ENCODE measurements at regions not wholly inside any gene's neighbourhood (a gene's known extent, or its start where the extent isn't known, plus 50 kb on each side); places are given as distances from the start of the nearest gene placed in this dataset.
A peak's percentile ranks its signal among the peaks of the same experiment; 100 is the strongest.

DNA sequence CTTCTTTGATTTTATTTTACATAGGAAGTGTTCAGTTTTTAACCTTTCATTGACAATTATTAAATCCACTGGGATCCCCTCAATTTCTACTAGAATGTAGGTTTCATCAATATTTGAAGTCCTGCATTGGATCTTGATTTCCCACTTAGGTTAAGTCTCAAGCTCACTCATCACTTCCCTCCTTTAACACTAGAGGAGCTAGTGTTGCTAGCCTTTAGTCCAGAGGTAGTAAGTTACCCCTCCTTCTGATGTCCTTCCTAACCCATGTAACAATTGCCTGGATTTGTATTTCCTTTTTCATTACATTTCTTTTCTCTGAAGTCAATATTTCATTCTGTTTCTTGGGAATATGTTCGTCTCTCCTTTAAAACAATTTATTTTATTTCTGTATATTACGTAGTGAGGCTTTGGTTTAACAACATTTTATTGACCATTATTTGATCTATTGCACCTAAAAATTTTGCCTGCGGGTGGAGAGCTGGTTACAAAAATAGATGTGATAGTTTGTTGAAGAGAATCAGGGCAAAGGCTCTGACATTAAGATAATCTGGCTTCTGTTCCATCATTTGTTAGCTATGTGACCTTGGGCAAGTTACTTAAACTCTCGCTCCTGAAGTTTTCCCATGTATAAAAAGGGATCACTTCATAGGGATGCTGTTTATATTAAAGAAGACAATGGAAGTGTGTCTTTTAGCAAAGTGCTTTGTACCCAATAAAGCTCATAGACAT is 833.0 kb downstream of the SLC4A3 start:
- Histone ChIP-seq H3K4me3 (no peak overlapping the region), H3K4me2 (no peak overlapping the region), H3K27ac (no peak overlapping the region), H3K27me3 (no peaks in the 10 kb centered on the region), H3K36me3 (replicated peaks; ENCODE audit: insufficient read depth, low read depth) (no peaks in the 10 kb centered on the region), H3K9me2 (replicated peaks; ENCODE audit: insufficient read depth) (no peaks in the 10 kb centered on the region), H3K79me2 (no peaks in the 10 kb centered on the region), H3K4me1 (ENCODE audit: insufficient read depth) (peaks cover 7% of the 10 kb centered on the region), H2AFZ (no peak overlapping the region), H3K9me3 (ENCODE audit: low read depth) (no peaks in the 10 kb centered on the region), H4K20me1 (ENCODE audit: insufficient read depth, poor library complexity, severe bottlenecking) (no peaks in the 10 kb centered on the region)
- TF ChIP-seq CTCF (IDR thresholded peaks at IDR 0.05; ENCODE audit: poor library complexity), result peak; percentile 4
- no peak for TF ChIP-seq EZH2 (IDR thresholded peaks at IDR 0.05; ENCODE audit: borderline replicate concordance)
- DNase-seq (ENCODE audit: low spot score), result no peak
- 76% methylated on average over 4 of the region's 4 CpGs for WGBS (ENCODE audit: low lambda C conversion rate, missing lambda C conversion rate)

GRCh38 chr2:220463876-220464275 is 836.4 kb downstream of the SLC4A3 start:
- H3K9me3 ChIP-seq (ENCODE audit: low read depth), result no peaks in the 10 kb centered on the region
- no peak overlapping the region for H3K27ac ChIP-seq
- no peaks in the 10 kb centered on the region for H3K9me2 ChIP-seq (replicated peaks; ENCODE audit: insufficient read depth)
- H3K79me2 ChIP-seq, result no peaks in the 10 kb centered on the region
- no peaks in the 10 kb centered on the region for H3K27me3 ChIP-seq
- no peak overlapping the region for H3K4me3 ChIP-seq
- no peak for TF ChIP-seq EZH2 (IDR thresholded peaks at IDR 0.05; ENCODE audit: borderline replicate concordance)
- no peak for TF ChIP-seq EZH2phosphoT487 (IDR thresholded peaks at IDR 0.05; ENCODE audit: low read depth, severe bottlenecking, unreplicated experiment)
- no peak for TF ChIP-seq CTCF (IDR thresholded peaks at IDR 0.05; ENCODE audit: poor library complexity)
- H2AFZ ChIP-seq, result no peak overlapping the region
- H3K4me1 ChIP-seq (ENCODE audit: insufficient read depth), result peaks cover 6% of the 10 kb centered on the region
- no peaks in the 10 kb centered on the region for H4K20me1 ChIP-seq (ENCODE audit: insufficient read depth, poor library complexity, severe bottlenecking)
- DNase-seq (ENCODE audit: low spot score), result no peak
- no peaks in the 10 kb centered on the region for H3K36me3 ChIP-seq (replicated peaks; ENCODE audit: insufficient read depth, low read depth)
- H3K4me2 ChIP-seq, result no peak overlapping the region
- 95% methylated on average over 1 of the region's 1 CpG for WGBS (ENCODE audit: low lambda C conversion rate, missing lambda C conversion rate)

DNA sequence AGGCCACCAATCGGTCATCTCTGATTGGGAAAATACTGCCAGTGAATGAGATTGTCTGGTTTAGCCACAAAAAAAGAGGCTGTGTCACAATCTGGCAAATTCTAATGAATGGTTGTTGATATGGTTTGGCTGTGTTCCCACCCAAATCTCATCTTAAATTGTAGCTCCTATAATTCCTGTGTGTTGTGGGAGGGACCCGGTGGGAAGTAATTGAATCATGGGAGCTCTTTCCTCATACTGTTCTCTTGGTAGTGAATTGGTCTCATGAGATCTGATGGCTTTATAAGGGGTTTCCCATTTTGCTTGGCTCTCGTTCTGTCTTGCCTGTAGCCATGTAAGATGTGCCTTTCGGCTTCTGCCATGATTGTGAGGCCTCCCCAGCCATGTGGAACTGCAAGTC is 838.3 kb downstream of the SLC4A3 start:
- no peaks in the 10 kb centered on the region for H3K9me2 ChIP-seq (replicated peaks; ENCODE audit: insufficient read depth)
- WGBS (ENCODE audit: low lambda C conversion rate, missing lambda C conversion rate), result 86% methylated on average over 4 of the region's 4 CpGs
- H3K27ac ChIP-seq, result no peak overlapping the region
- H4K20me1 ChIP-seq (ENCODE audit: insufficient read depth, poor library complexity, severe bottlenecking), result no peaks in the 10 kb centered on the region
- no peaks in the 10 kb centered on the region for H3K9me3 ChIP-seq (ENCODE audit: low read depth)
- H3K27me3 ChIP-seq, result no peaks in the 10 kb centered on the region
- TF ChIP-seq CTCF (IDR thresholded peaks at IDR 0.05; ENCODE audit: poor library complexity) (no peak), EZH2 (IDR thresholded peaks at IDR 0.05; ENCODE audit: borderline replicate concordance) (no peak), EZH2phosphoT487 (IDR thresholded peaks at IDR 0.05; ENCODE audit: low read depth, severe bottlenecking, unreplicated experiment) (no peak)
- no peak for DNase-seq (ENCODE audit: low spot score)
- H3K36me3 ChIP-seq (replicated peaks; ENCODE audit: insufficient read depth, low read depth), result no peaks in the 10 kb centered on the region
- no peaks in the 10 kb centered on the region for H3K79me2 ChIP-seq
- H3K4me3 ChIP-seq, result no peak overlapping the region
- no peak overlapping the region for H3K4me2 ChIP-seq
- H3K4me1 ChIP-seq (ENCODE audit: insufficient read depth), result peaks cover 6% of the 10 kb centered on the region
- no peak overlapping the region for H2AFZ ChIP-seq

Measured in hepatocyte (in vitro differentiated cells).